Glutamatergic neuron (in vitro differentiated cells): ENCODE measurements at regions not wholly inside any gene's neighbourhood (a gene's known extent, or its start where the extent isn't known, plus 50 kb on each side); places are given as distances from the start of the nearest gene placed in this dataset.

Experiments
- DNase-seq: peaks from one replicate; pipeline ENCODE4 v3.0.0; 2022
- H3K27ac Mint-ChIP-seq: one replicate; pipeline ENCODE4 v1.8.0; 2020; ENCODE audit warnings: mild to moderate bottlenecking, mixed read lengths, inconsistent platforms; ENCODE audit not compliant: unreplicated experiment
- H3K27me3 Mint-ChIP-seq: one replicate; pipeline ENCODE4 v1.8.0; 2020; ENCODE audit warnings: mild to moderate bottlenecking, moderate library complexity, mixed read lengths, inconsistent platforms; ENCODE audit not compliant: unreplicated experiment
- H3K36me3 Mint-ChIP-seq: one replicate; pipeline ENCODE4 v1.8.0; 2020; ENCODE audit warnings: mild to moderate bottlenecking, mixed read lengths, inconsistent platforms; ENCODE audit not compliant: unreplicated experiment
- H3K4me1 Mint-ChIP-seq: one replicate; pipeline ENCODE4 v1.8.0; 2020; ENCODE audit warnings: mild to moderate bottlenecking, low read depth, mixed read lengths, inconsistent platforms; ENCODE audit not compliant: unreplicated experiment
- H3K4me3 Mint-ChIP-seq: one replicate; pipeline ENCODE4 v1.8.0; 2020; ENCODE audit warnings: mild to moderate bottlenecking, mixed read lengths, inconsistent platforms; ENCODE audit not compliant: unreplicated experiment
- H3K9me3 Mint-ChIP-seq: one replicate; pipeline ENCODE4 v1.8.0; 2020; ENCODE audit warnings: mild to moderate bottlenecking, moderate library complexity, mixed read lengths, inconsistent platforms; ENCODE audit not compliant: unreplicated experiment
- TF ChIP-seq, protein P1 (sequence below): fragments of 200-600 bp; sonication (generic); IDR thresholded peaks from one replicate; pipeline ENCODE4 v1.5.0; 2021; ENCODE audit not compliant: partially characterized antibody, unreplicated experiment

DNA sequence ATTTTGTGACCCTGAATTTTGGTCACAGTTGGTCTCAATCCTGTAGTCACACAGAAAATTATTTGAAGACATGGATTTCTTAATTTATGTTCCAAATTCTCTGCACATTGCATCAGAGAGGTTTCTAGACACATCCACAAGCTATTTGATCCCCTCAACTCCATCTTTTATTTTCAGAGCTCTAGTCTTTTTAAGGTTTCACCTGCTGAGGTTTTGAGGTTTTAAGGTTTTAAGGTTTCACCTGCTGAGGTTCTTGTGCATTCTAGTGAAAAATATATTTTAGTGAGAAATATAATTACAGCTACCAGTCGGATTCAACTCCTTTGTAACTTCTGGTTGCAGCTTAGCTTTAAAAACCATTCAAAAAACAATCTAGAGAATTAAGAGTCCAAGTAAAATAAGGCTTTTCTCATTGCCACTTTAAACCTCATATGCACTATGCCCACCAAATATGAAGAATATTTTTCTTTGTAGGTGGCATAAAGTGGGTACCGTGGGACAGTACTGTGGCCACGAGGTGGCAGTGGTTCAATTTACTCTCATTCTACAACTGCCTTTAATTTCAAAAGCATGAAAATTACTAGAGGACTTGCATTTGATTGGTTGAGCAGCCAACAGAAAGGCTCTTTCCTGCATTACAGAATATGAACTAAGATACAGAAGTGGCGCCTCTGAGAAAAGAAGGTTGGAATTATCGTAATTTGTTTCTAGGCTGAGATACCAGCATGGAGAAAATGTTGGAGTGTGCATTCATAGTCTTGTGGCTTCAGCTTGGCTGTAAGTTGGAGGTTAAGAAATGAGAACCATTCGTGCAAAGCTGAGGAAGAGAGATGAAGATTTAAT, 366.5 kb upstream of the OR4E1 start:
- H3K27me3 Mint-ChIP-seq = no peaks in the 10 kb centered on the region
- H3K36me3 Mint-ChIP-seq = no peaks in the 10 kb centered on the region
- H3K4me3 Mint-ChIP-seq = no peak overlapping the region

DNA sequence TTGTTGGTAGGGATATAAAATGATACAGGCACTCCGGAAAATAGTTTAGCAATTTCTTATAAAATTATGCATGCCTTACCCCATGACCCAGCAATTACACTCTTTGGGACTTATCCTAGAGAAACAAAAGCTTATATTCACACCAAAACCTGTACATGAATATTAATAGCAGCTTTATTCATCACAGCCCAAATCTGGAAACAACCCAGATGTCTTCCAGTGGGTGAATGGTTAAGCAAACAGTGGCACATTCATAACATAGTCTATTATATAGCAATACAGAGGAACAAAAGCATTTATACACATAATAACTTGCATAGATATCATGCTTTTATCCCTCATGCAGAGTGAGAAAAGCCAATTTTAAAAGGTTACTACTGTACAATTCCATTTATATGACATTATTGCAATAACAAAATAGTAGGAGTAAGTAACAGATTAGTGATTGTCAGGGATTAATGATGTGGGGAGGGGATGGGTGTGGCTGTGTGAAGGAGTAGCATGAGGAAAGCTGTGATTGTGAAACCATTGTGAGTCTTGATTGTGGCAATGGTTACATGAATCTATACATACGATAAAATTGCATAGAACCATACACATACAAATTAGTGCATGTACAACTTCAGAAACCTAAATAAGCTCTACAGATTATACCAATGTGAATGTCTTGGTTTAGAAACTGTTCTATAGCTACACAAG, 363.1 kb upstream of the OR4E1 start:
- H3K4me3 Mint-ChIP-seq = no peak overlapping the region
- no peak overlapping the region for H3K27ac Mint-ChIP-seq
- no peak for DNase-seq
- H3K9me3 Mint-ChIP-seq = no peaks in the 10 kb centered on the region
- H3K36me3 Mint-ChIP-seq = no peaks in the 10 kb centered on the region
- no peaks in the 10 kb centered on the region for H3K27me3 Mint-ChIP-seq
- TF ChIP-seq, protein P1, sequence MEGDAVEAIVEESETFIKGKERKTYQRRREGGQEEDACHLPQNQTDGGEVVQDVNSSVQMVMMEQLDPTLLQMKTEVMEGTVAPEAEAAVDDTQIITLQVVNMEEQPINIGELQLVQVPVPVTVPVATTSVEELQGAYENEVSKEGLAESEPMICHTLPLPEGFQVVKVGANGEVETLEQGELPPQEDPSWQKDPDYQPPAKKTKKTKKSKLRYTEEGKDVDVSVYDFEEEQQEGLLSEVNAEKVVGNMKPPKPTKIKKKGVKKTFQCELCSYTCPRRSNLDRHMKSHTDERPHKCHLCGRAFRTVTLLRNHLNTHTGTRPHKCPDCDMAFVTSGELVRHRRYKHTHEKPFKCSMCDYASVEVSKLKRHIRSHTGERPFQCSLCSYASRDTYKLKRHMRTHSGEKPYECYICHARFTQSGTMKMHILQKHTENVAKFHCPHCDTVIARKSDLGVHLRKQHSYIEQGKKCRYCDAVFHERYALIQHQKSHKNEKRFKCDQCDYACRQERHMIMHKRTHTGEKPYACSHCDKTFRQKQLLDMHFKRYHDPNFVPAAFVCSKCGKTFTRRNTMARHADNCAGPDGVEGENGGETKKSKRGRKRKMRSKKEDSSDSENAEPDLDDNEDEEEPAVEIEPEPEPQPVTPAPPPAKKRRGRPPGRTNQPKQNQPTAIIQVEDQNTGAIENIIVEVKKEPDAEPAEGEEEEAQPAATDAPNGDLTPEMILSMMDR = no peak
- H3K4me1 Mint-ChIP-seq = no peaks in the 10 kb centered on the region

More for the DNA sequence above, 366.5 kb upstream of the OR4E1 start:
- no peak for DNase-seq
- TF ChIP-seq, protein P1 = peak; percentile 21
- no peak overlapping the region for H3K27ac Mint-ChIP-seq
- no peaks in the 10 kb centered on the region for H3K9me3 Mint-ChIP-seq
- H3K4me1 Mint-ChIP-seq = no peaks in the 10 kb centered on the region

DNA sequence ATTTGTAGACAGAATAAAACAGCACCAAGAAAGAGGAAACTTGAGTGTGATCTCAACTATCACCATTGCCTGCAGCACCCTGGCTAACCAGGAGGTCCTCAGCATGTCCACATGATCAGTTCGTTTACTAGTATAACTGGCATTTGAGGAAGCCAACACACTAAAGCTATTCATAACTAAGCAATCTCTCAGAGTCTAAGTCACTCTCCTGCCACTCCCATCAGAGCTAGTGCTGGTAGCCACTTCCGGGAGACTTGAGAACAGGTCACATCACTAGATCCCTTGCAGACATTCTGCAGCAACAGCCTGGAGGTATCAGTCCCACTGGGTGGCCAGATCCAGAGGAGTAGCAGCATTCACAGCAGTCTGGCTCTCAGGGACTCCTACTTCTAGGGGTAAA, 352.9 kb upstream of the OR4E1 start:
- Mint-ChIP-seq H3K4me3 (no peak overlapping the region), H3K4me1 (no peaks in the 10 kb centered on the region), H3K27me3 (no peaks in the 10 kb centered on the region), H3K27ac (no peak overlapping the region), H3K36me3 (no peaks in the 10 kb centered on the region), H3K9me3 (no peaks in the 10 kb centered on the region)
- DNase-seq = no peak
- TF ChIP-seq, protein P1 = no peak

DNA sequence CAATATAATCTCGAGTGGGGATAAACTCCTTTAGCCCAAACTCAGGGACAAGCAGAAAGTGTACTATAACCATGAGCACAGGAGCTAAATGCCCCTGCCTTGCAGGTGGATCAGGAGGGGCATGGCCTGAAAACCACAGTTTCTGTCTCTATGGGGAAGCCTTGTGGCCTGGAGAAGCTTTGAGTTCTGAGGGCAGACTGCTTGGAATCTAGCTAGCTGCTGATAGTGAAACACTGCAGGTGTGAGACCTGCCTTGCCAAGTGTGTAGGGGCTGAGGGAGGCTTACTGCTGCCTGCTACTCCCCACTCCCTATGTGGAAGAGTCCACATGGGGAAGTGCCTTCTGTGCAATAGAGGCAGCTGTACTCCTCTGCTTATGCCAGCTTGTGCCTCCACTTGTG, 352.3 kb upstream of the OR4E1 start:
- H3K27me3 Mint-ChIP-seq = no peaks in the 10 kb centered on the region
- H3K9me3 Mint-ChIP-seq = no peaks in the 10 kb centered on the region
- no peak overlapping the region for H3K27ac Mint-ChIP-seq
- H3K36me3 Mint-ChIP-seq = no peaks in the 10 kb centered on the region
- TF ChIP-seq, protein P1 = no peak
- no peak for DNase-seq
- H3K4me1 Mint-ChIP-seq = no peaks in the 10 kb centered on the region
- no peak overlapping the region for H3K4me3 Mint-ChIP-seq

DNA sequence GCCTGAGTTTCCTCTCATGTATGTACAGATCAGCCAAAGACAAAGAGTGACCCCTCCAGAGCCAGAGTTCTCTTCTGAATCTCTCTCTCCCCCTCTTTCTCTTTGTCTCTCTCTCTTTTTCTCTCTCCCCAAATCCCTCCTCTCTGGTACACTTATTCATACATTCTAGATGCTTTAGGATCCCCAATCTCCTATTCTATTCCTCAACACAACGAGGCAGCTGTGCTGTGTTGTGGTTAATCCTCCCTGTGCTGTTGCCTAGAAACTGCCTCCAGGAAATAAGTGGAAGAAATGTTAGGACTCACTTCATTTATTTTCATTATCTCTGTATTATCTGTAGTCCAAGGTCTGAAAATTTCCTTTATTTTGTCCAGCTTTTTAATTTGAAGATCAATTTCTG, 350.5 kb upstream of the OR4E1 start:
- Mint-ChIP-seq H3K4me3 (no peak overlapping the region), H3K27ac (no peak overlapping the region), H3K27me3 (peaks cover 1% of the 10 kb centered on the region), H3K9me3 (no peaks in the 10 kb centered on the region), H3K36me3 (no peaks in the 10 kb centered on the region), H3K4me1 (no peaks in the 10 kb centered on the region)
- TF ChIP-seq, protein P1 = no peak
- no peak for DNase-seq
